H9 (cell line): ENCODE measurements at regions not wholly inside any gene's neighbourhood (a gene's known extent, or its start where the extent isn't known, plus 50 kb on each side); places are given as distances from the start of the nearest gene placed in this dataset.

Source experiments
- DNase-seq: peaks from one replicate; pipeline ENCODE4 v3.0.0-alpha.2; 2017
- H2AFZ ChIP-seq: one replicate; pipeline ENCODE4 v1.6.1; 2013; ENCODE audit warnings: mild to moderate bottlenecking, low read length, control low read depth, moderate library complexity
- H2AK5ac ChIP-seq: 2 replicates; pipeline ENCODE4 v1.6.1; 2013; ENCODE audit warnings: low read length, control low read depth, mixed read lengths; ENCODE audit not compliant: insufficient read length
- H2BK120ac ChIP-seq: one replicate; pipeline ENCODE4 v1.6.1; 2013; ENCODE audit warnings: low read depth, mild to moderate bottlenecking, low read length, control low read depth, inconsistent platforms; ENCODE audit not compliant: poor library complexity, severe bottlenecking
- H2BK12ac ChIP-seq: 2 replicates; pipeline ENCODE4 v1.6.1; 2013; ENCODE audit warnings: low read length, control low read depth, mixed read lengths, low read depth; ENCODE audit not compliant: insufficient read length
- H2BK15ac ChIP-seq: 2 replicates; pipeline ENCODE4 v1.6.1; 2013; ENCODE audit warnings: low read depth, low read length, control low read depth
- H2BK20ac ChIP-seq: one replicate; pipeline ENCODE4 v1.6.1; 2013; ENCODE audit warnings: low read depth, mild to moderate bottlenecking, low read length, control low read depth, inconsistent platforms; ENCODE audit not compliant: poor library complexity, severe bottlenecking
- H2BK5ac ChIP-seq: 2 replicates; pipeline ENCODE4 v1.6.1; 2013; ENCODE audit warnings: low read length, control low read depth, mixed read lengths; ENCODE audit not compliant: insufficient read length
- H3K14ac ChIP-seq: 2 replicates; pipeline ENCODE4 v1.6.1; 2013; ENCODE audit warnings: low read length, control low read depth; ENCODE audit not compliant: insufficient read depth
- H3K18ac ChIP-seq: 2 replicates; pipeline ENCODE4 v1.6.1; 2013; ENCODE audit warnings: low read depth, mild to moderate bottlenecking, mixed read lengths, low read length, control low read depth; ENCODE audit not compliant: insufficient read length
- H3K23ac ChIP-seq: 2 replicates; pipeline ENCODE4 v1.6.1; 2013; ENCODE audit warnings: low read length, control low read depth, mixed read lengths, low read depth; ENCODE audit not compliant: insufficient read length
- H3K23me2 ChIP-seq: 2 replicates; pipeline ENCODE4 v1.6.1; 2013; ENCODE audit warnings: low read depth, mild to moderate bottlenecking, mixed read lengths, low read length, control low read depth; ENCODE audit not compliant: insufficient read length, poor library complexity, severe bottlenecking
- H3K27ac ChIP-seq: 2 replicates; pipeline ENCODE4 v1.5.1; 2013; ENCODE audit warnings: low read length, control low read depth, mixed read lengths, low read depth; ENCODE audit not compliant: insufficient read length
- H3K27me3 ChIP-seq: 2 replicates; pipeline ENCODE4 v1.6.1; 2013; ENCODE audit warnings: low read length, control low read depth, inconsistent platforms; ENCODE audit not compliant: insufficient read depth
- H3K4ac ChIP-seq: 2 replicates; pipeline ENCODE4 v1.6.1; 2013; ENCODE audit warnings: low read depth, mild to moderate bottlenecking, control low read depth, inconsistent platforms, low read length, moderate library complexity
- H3K4me1 ChIP-seq: 2 replicates; pipeline ENCODE4 v1.6.1; 2013; ENCODE audit warnings: low read length, control low read depth, inconsistent platforms; ENCODE audit not compliant: insufficient read depth
- H3K4me2 ChIP-seq: 2 replicates; pipeline ENCODE4 v1.6.1; 2013; ENCODE audit warnings: low read length, control low read depth, mixed read lengths; ENCODE audit not compliant: insufficient read length, insufficient read depth
- H3K56ac ChIP-seq: 2 replicates; pipeline ENCODE4 v1.6.1; 2013; ENCODE audit warnings: low read depth, mild to moderate bottlenecking, mixed read lengths, low read length, control low read depth; ENCODE audit not compliant: insufficient read length
- H3K79me1 ChIP-seq: 2 replicates; pipeline ENCODE4 v1.6.1; 2013; ENCODE audit warnings: low read depth, mild to moderate bottlenecking, moderate library complexity, low read length, control low read depth, inconsistent platforms; ENCODE audit not compliant: insufficient read depth, poor library complexity, severe bottlenecking
- H3K79me2 ChIP-seq: 2 replicates; pipeline ENCODE4 v1.6.1; 2013; ENCODE audit warnings: low read length, control low read depth, inconsistent platforms; ENCODE audit not compliant: insufficient read depth
- H3K9ac ChIP-seq: 2 replicates; pipeline ENCODE4 v1.6.1; 2013; ENCODE audit warnings: low read length, control low read depth, mixed read lengths; ENCODE audit not compliant: insufficient read length; ENCODE audit errors: extremely low read depth
- H3K9me3 ChIP-seq: one replicate; pipeline ENCODE4 v1.6.1; 2013; ENCODE audit warnings: low read depth, low read length, inconsistent platforms; ENCODE audit not compliant: control insufficient read depth
- H3T11ph ChIP-seq: one replicate; pipeline ENCODE4 v1.6.1; 2013; ENCODE audit warnings: mild to moderate bottlenecking, low read length, control low read depth, inconsistent platforms
- H4K20me1 ChIP-seq: one replicate; pipeline ENCODE4 v1.6.1; 2013; ENCODE audit not compliant: control insufficient read depth, insufficient read length, insufficient read depth
- H4K5ac ChIP-seq: 2 replicates; pipeline ENCODE4 v1.6.1; 2013; ENCODE audit warnings: low read depth, mild to moderate bottlenecking, mixed read lengths, low read length, control low read depth; ENCODE audit not compliant: insufficient read length
- H4K8ac ChIP-seq: replicated peaks from 2 replicates; pipeline ENCODE4 v1.6.1; 2013; ENCODE audit warnings: low read length, control low read depth, mixed read lengths, low read depth; ENCODE audit not compliant: insufficient read length
- H4K91ac ChIP-seq: 2 replicates; pipeline ENCODE4 v1.6.1; 2013; ENCODE audit warnings: low read depth, mild to moderate bottlenecking, moderate library complexity, mixed read lengths, low read length, control low read depth; ENCODE audit not compliant: insufficient read length
- H3K27ac Mint-ChIP-seq, 3 experiments: 2 replicates in 2 of 3; 3 replicates in 1 of 3; pipeline ENCODE4 v1.8.0; 2020 to 2021; ENCODE audit warnings: mixed read lengths in 3 of 3, mild to moderate bottlenecking in 1 of 3, moderate library complexity in 1 of 3
- H3K27me3 Mint-ChIP-seq: 2 replicates; pipeline ENCODE4 v1.8.0; 2021; ENCODE audit warnings: low read depth, mild to moderate bottlenecking, moderate library complexity, mixed read lengths
- H3K36me3 Mint-ChIP-seq, 3 experiments: 2 replicates in 2 of 3; 3 replicates in 1 of 3; pipeline ENCODE4 v1.8.0; 2020 to 2021; ENCODE audit warnings: low read depth in 3 of 3, mixed read lengths in 3 of 3; ENCODE audit not compliant: insufficient read depth in 1 of 3
- H3K4me1 Mint-ChIP-seq, 2 experiments: 2 replicates each; pipeline ENCODE4 v1.8.0; 2020; ENCODE audit warnings: mixed read lengths in 2 of 2
- H3K4me3 Mint-ChIP-seq, 2 experiments: 2 replicates in 1 of 2; 3 replicates in 1 of 2; pipeline ENCODE4 v1.8.0; 2020 to 2021; ENCODE audit warnings: mild to moderate bottlenecking in 2 of 2, mixed read lengths in 2 of 2, moderate library complexity in 1 of 2
- H3K9me3 Mint-ChIP-seq, 2 experiments: 2 replicates in 1 of 2; 3 replicates in 1 of 2; pipeline ENCODE4 v1.8.0; 2020; ENCODE audit warnings: mild to moderate bottlenecking in 2 of 2, mixed read lengths in 2 of 2, moderate library complexity in 1 of 2
- CTCF ChIP-seq: fragments of 200-600 bp; sonication (generic); conservative IDR thresholded peaks from 3 replicates; pipeline ENCODE4 v1.8.0; 2021; ENCODE audit warnings: antibody characterized with exemption, mild to moderate bottlenecking
- WGBS: extraction: QIAGEN DNeasy Blood & Tissue Kit; methylation state at CpG from one replicate; pipeline ENCODE4 v1.1.7; 2013; ENCODE audit warnings: missing lambda C conversion rate, low lambda C conversion rate, mixed read lengths; ENCODE audit not compliant: insufficient read length; ENCODE audit errors: extremely low coverage; 5-methylcytosine and 5-hydroxymethylcytosine counted together

GRCh38 chr2:71896385-71897136 lies 251.1 kb downstream of the CYP26B1 start:
- H3K27me3 ChIP-seq: no peaks in the 10 kb centered on the region
- no peaks in the 10 kb centered on the region for H3K9me3 Mint-ChIP-seq
- no peak overlapping the region for H3K18ac ChIP-seq
- no peak overlapping the region for H2BK12ac ChIP-seq
- no peaks in the 10 kb centered on the region for H3K4me1 ChIP-seq
- no peaks in the 10 kb centered on the region for H3K79me2 ChIP-seq
- no peak overlapping the region for H3K4me3 Mint-ChIP-seq
- no peak overlapping the region for H3K27ac Mint-ChIP-seq
- no peaks in the 10 kb centered on the region for H3K23me2 ChIP-seq
- no peaks in the 10 kb centered on the region for H4K20me1 ChIP-seq
- H3K4ac ChIP-seq: no peak overlapping the region
- no peak overlapping the region for H4K5ac ChIP-seq
- H3T11ph ChIP-seq: no peak overlapping the region
- no peak for DNase-seq
- H2AK5ac ChIP-seq: no peak overlapping the region
- H3K23ac ChIP-seq: no peak overlapping the region
- no peaks in the 10 kb centered on the region for H3K79me1 ChIP-seq
- H3K36me3 Mint-ChIP-seq: no peaks in the 10 kb centered on the region; a peak in 1 of 7 replicates
- H2BK5ac ChIP-seq: no peak overlapping the region
- no peak overlapping the region for H3K9ac ChIP-seq
- H3K4me1 Mint-ChIP-seq: peaks cover 2 to 3% of the 10 kb centered on the region in 2 experiments; a peak in 2 of 4 replicates
- H2AFZ ChIP-seq: no peak overlapping the region
- H3K56ac ChIP-seq: no peak overlapping the region
- no peak for TF ChIP-seq CTCF
- H2BK120ac ChIP-seq: no peak overlapping the region
- no peak overlapping the region for H3K27ac ChIP-seq
- no peak overlapping the region for H2BK20ac ChIP-seq
- no peak overlapping the region for H4K8ac ChIP-seq
- no peaks in the 10 kb centered on the region for H3K9me3 ChIP-seq
- H3K14ac ChIP-seq: no peak overlapping the region
- peaks cover 16% of the 10 kb centered on the region for H3K27me3 Mint-ChIP-seq
- H3K4me2 ChIP-seq: no peak overlapping the region
- no peak overlapping the region for H2BK15ac ChIP-seq
- no peak overlapping the region for H4K91ac ChIP-seq
- WGBS: no CpG with 5 or more reads among the region's 9 CpGs
